Thyroid gland (tissue), 4 donors: ENCODE measurements at regions not wholly inside any gene's neighbourhood (a gene's known extent, or its start where the extent isn't known, plus 50 kb on each side); places are given as distances from the start of the nearest gene placed in this dataset.

ENCODE experiments used
- CTCF ChIP-seq, 6 experiments: fragments of 200-600 bp in 3 of 6; fragments of 450-650 bp in 3 of 6; sonication (generic) in 3 of 6; IDR thresholded peaks; one replicate each; pipeline ENCODE4 v1.5.1; 2016 to 2019; ENCODE audit warnings: antibody characterized with exemption in 6 of 6, mild to moderate bottlenecking in 2 of 6, inconsistent platforms in 1 of 6, moderate library complexity in 1 of 6
- POLR2A ChIP-seq, 2 donors: fragments of 450-650 bp; IDR thresholded peaks; one replicate each; pipeline ENCODE4 v1.6.1; 2017; ENCODE audit warnings: antibody characterized with exemption in 2 of 2, mild to moderate bottlenecking in 2 of 2, moderate library complexity in 1 of 2

- TF ChIP-seq CTCF (IDR thresholded peaks at IDR 0.05) (no peak), POLR2A (IDR thresholded peaks at IDR 0.05) (no peak)
Measured at GRCh38 chr17:71759422-71760060, 361.3 kb upstream of the SOX9 start.
